HCT116 (cell line): ENCODE measurements at regions not wholly inside any gene's neighbourhood (a gene's known extent, or its start where the extent isn't known, plus 50 kb on each side); places are given as distances from the start of the nearest gene placed in this dataset.

Source experiments
- ATAC-seq: fragments of 200-7000 bp; cut with Tn5 transposase; 2 replicates; pipeline ENCODE4 v1.9.1; 2020; ENCODE audit warnings: mild to moderate bottlenecking, moderate library complexity
- BruUV-seq: library from RNA; stranded (reverse); fragments of 400-500 nt; replicated peaks from 2 replicates; lab custom pipeline; 2021; lab: Mats Ljungman, UMichigan
- CTCF ChIA-PET: fragments of 300-600 bp; sonication (Branson Sonifier 250); formaldehyde crosslinking; loops from one replicate; lab custom pipeline; 2021; ENCODE audit warnings: antibody characterized with exemption; lab: Charles Lee
- POLR2A ChIA-PET: fragments of 300-600, 350-600 bp; sonication (Branson Sonifier 250); formaldehyde crosslinking; loops from one replicate; lab custom pipeline; 2021; ENCODE audit warnings: antibody characterized with exemption; lab: Charles Lee
- RAD21 ChIA-PET, 2 experiments: fragments of 300-600 bp; sonication (Branson Sonifier 250); formaldehyde crosslinking; loops; one replicate each; lab custom pipeline; 2023; ENCODE audit warnings: low total read pairs in 2 of 2; ENCODE audit not compliant: uncharacterized antibody in 2 of 2, unreplicated experiment in 2 of 2, low non-redundant PET in 1 of 2; lab: Charles Lee
- DNase-seq: peaks from one replicate; pipeline ENCODE4 v3.0.0-alpha.2; 2010; ENCODE audit warnings: low read depth, low spot score
- H2AFZ ChIP-seq: fragments of 200-600 bp; shearing (Covaris generic), sonication (generic); 2 replicates; pipeline ENCODE4 v1.6.1; 2017; ENCODE audit warnings: low read depth, mixed run types, mixed read lengths, antibody characterized with exemption, low read length; ENCODE audit not compliant: poor library complexity, severe bottlenecking
- H3K27ac ChIP-seq: 2 replicates; pipeline ENCODE4 v1.5.1; 2012; ENCODE audit warnings: low read depth, low read length
- H3K27me3 ChIP-seq: fragments of 200-600 bp; sonication (generic); 2 replicates; pipeline ENCODE4 v1.6.1; 2016; ENCODE audit warnings: mixed run types, low read length, mixed read lengths; ENCODE audit not compliant: insufficient read depth
- H3K36me3 ChIP-seq, 2 experiments: fragments of 200-500 bp in 1 of 2; fragments of 200-600 bp in 1 of 2; sonication (Bioruptor generic) in 1 of 2; sonication (generic) in 1 of 2; 2 replicates each; pipeline versions ENCODE4 v1.5.1 to v1.6.1; 2014 to 2016; ENCODE audit warnings: low read length in 2 of 2, inconsistent platforms in 1 of 2, mixed read lengths in 1 of 2, mixed run types in 1 of 2; ENCODE audit not compliant: insufficient read depth in 2 of 2, control insufficient read depth in 1 of 2
- H3K4me1 ChIP-seq, 2 experiments: fragments of 200-600 bp in 1 of 2; sonication (generic) in 1 of 2; 2 replicates each; pipeline versions ENCODE4 v1.5.1 to v1.6.1; 2012 to 2017; ENCODE audit warnings: low read length in 2 of 2, inconsistent platforms in 1 of 2, mild to moderate bottlenecking in 1 of 2, mixed read lengths in 1 of 2, mixed run types in 1 of 2, moderate library complexity in 1 of 2; ENCODE audit not compliant: insufficient read depth in 2 of 2, control insufficient read depth in 1 of 2
- H3K4me2 ChIP-seq: fragments of 200-600 bp; sonication (generic); 2 replicates; pipeline ENCODE4 v1.6.1; 2017; ENCODE audit warnings: mixed run types, low read length, mixed read lengths
- H3K4me3 ChIP-seq, 2 experiments: fragments of 200-600 bp in 1 of 2; sonication (generic) in 1 of 2; replicated peaks in 1 of 2; 2 replicates each; pipeline ENCODE4 v1.5.1; 2011 to 2016; ENCODE audit warnings: low read length in 2 of 2, control low read depth in 1 of 2, low read depth in 1 of 2, mild to moderate bottlenecking in 1 of 2, mixed read lengths in 1 of 2, mixed run types in 1 of 2
- H3K79me2 ChIP-seq: fragments of 200-600 bp; sonication (generic); 2 replicates; pipeline ENCODE4 v1.6.1; 2017; ENCODE audit warnings: mild to moderate bottlenecking, mixed run types, low read length, moderate library complexity, mixed read lengths; ENCODE audit not compliant: insufficient read depth
- H3K9ac ChIP-seq: fragments of 200-600 bp; sonication (generic); 2 replicates; pipeline ENCODE4 v1.6.1; 2016; ENCODE audit warnings: low read length, mixed read lengths
- H3K9me2 ChIP-seq: fragments of 200-600 bp; sonication (generic), shearing (Covaris generic); 2 replicates; pipeline ENCODE4 v1.6.1; 2017; ENCODE audit warnings: mixed run types, mild to moderate bottlenecking, moderate library complexity; ENCODE audit not compliant: insufficient read depth
- H3K9me3 ChIP-seq, 2 experiments: fragments of 200-500 bp in 1 of 2; fragments of 200-600 bp in 1 of 2; sonication (Bioruptor generic) in 1 of 2; sonication (generic) in 1 of 2; 2 replicates each; pipeline ENCODE4 v1.6.1; 2014 to 2017; ENCODE audit warnings: low read length in 2 of 2, mixed read lengths in 2 of 2, inconsistent platforms in 1 of 2, low read depth in 1 of 2, mild to moderate bottlenecking in 1 of 2, mixed run types in 1 of 2, moderate library complexity in 1 of 2; ENCODE audit not compliant: control insufficient read depth in 1 of 2, insufficient read depth in 1 of 2
- H4K20me1 ChIP-seq: fragments of 200-600 bp; sonication (generic), shearing (Covaris generic); 2 replicates; pipeline ENCODE4 v1.6.1; 2017; ENCODE audit warnings: mixed run types, mild to moderate bottlenecking, moderate library complexity; ENCODE audit not compliant: insufficient read depth
- CBX3 ChIP-seq: IDR thresholded peaks from 2 replicates; pipeline ENCODE4 v1.6.1; 2012; ENCODE audit warnings: low read depth
- CEBPB ChIP-seq: IDR thresholded peaks from 2 replicates; pipeline ENCODE4 v1.6.1; 2012; ENCODE audit warnings: low read depth
- EGR1 ChIP-seq: IDR thresholded peaks from 2 replicates; pipeline ENCODE4 v1.6.1; 2012; ENCODE audit warnings: low read depth
- EZH2 ChIP-seq: fragments of 200-600 bp; sonication (generic); IDR thresholded peaks from 2 replicates; pipeline ENCODE4 v1.6.1; 2017; ENCODE audit warnings: antibody characterized with exemption, mixed run types
- EZH2phosphoT487 ChIP-seq: fragments of 200-600 bp; IDR thresholded peaks from 2 replicates; pipeline ENCODE4 v1.6.1; 2018; ENCODE audit warnings: antibody characterized with exemption, borderline replicate concordance
- JUND ChIP-seq: IDR thresholded peaks from 2 replicates; pipeline ENCODE4 v1.6.1; 2012
- POLR2A ChIP-seq: IDR thresholded peaks from 2 replicates; pipeline ENCODE4 v1.7.0; 2011; ENCODE audit warnings: borderline replicate concordance; ENCODE audit not compliant: insufficient read depth, insufficient read length; ENCODE audit errors: extremely low read depth
- POLR2AphosphoS5 ChIP-seq: IDR thresholded peaks from 2 replicates; pipeline ENCODE4 v1.6.1; 2011; ENCODE audit warnings: mild to moderate bottlenecking, low read depth, low read length, moderate library complexity
- SIN3A ChIP-seq: IDR thresholded peaks from 2 replicates; pipeline ENCODE4 v1.6.1; 2012; ENCODE audit warnings: low read depth
- TCF7L2 ChIP-seq: IDR thresholded peaks from 2 replicates; pipeline ENCODE4 v1.7.0; 2011; ENCODE audit warnings: borderline replicate concordance, inconsistent platforms; ENCODE audit not compliant: insufficient read depth, insufficient read length; ENCODE audit errors: extremely low read depth
- YY1 ChIP-seq: IDR thresholded peaks from 2 replicates; pipeline ENCODE4 v1.6.1; 2011; ENCODE audit warnings: low read length, low read depth, moderate library complexity, mild to moderate bottlenecking; ENCODE audit not compliant: insufficient replicate concordance; ENCODE audit errors: extremely low read depth
- ZNF274 ChIP-seq: fragments of 200-500 bp; sonication (Bioruptor generic); IDR thresholded peaks from 2 replicates; pipeline ENCODE4 v1.6.1; 2014; ENCODE audit warnings: mild to moderate bottlenecking, low read depth, low read length, inconsistent platforms
- intact Hi-C: fragments of 100-400 bp; cut with micrococcal nuclease; formaldehyde crosslinking; loops from 2 replicates; pipeline ENCODE4 v1.10.0; 2022
- TF ChIP-seq, protein P1 (sequence below): IDR thresholded peaks from 2 replicates; pipeline ENCODE4 v1.6.1; 2012
- TF ChIP-seq, protein P2 (sequence below): IDR thresholded peaks from 2 replicates; pipeline ENCODE4 v1.6.1; 2012; ENCODE audit warnings: low read depth
- TF ChIP-seq, protein P3 (sequence below): IDR thresholded peaks from 2 replicates; pipeline ENCODE4 v1.6.1; 2011; ENCODE audit warnings: mild to moderate bottlenecking, low read length, moderate library complexity; ENCODE audit not compliant: insufficient replicate concordance; ENCODE audit errors: extremely low read depth

GRCh38 chr2:144099340-144099739 is 420.6 kb downstream of the ZEB2 start:
- BruUV-seq, result no TSS peak
- Histone ChIP-seq H3K27ac (no peak overlapping the region), H3K9ac (no peak overlapping the region), H3K79me2 (no peaks in the 10 kb centered on the region), H3K4me1 (no peaks in the 10 kb centered on the region), H2AFZ (no peak overlapping the region), H4K20me1 (no peaks in the 10 kb centered on the region)
- DNase-seq (no peak), ATAC-seq (no peak)
- CTCF ChIA-PET, result no interaction called here
- TF ChIP-seq EGR1, result no peak
- TF ChIP-seq POLR2A, result no peak
- no peak for TF ChIP-seq JUND
- TF ChIP-seq CEBPB, result no peak
- no peak for TF ChIP-seq EZH2phosphoT487
- TF ChIP-seq, protein P1, sequence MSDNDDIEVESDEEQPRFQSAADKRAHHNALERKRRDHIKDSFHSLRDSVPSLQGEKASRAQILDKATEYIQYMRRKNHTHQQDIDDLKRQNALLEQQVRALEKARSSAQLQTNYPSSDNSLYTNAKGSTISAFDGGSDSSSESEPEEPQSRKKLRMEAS, result no peak
- TF ChIP-seq, protein P2, sequence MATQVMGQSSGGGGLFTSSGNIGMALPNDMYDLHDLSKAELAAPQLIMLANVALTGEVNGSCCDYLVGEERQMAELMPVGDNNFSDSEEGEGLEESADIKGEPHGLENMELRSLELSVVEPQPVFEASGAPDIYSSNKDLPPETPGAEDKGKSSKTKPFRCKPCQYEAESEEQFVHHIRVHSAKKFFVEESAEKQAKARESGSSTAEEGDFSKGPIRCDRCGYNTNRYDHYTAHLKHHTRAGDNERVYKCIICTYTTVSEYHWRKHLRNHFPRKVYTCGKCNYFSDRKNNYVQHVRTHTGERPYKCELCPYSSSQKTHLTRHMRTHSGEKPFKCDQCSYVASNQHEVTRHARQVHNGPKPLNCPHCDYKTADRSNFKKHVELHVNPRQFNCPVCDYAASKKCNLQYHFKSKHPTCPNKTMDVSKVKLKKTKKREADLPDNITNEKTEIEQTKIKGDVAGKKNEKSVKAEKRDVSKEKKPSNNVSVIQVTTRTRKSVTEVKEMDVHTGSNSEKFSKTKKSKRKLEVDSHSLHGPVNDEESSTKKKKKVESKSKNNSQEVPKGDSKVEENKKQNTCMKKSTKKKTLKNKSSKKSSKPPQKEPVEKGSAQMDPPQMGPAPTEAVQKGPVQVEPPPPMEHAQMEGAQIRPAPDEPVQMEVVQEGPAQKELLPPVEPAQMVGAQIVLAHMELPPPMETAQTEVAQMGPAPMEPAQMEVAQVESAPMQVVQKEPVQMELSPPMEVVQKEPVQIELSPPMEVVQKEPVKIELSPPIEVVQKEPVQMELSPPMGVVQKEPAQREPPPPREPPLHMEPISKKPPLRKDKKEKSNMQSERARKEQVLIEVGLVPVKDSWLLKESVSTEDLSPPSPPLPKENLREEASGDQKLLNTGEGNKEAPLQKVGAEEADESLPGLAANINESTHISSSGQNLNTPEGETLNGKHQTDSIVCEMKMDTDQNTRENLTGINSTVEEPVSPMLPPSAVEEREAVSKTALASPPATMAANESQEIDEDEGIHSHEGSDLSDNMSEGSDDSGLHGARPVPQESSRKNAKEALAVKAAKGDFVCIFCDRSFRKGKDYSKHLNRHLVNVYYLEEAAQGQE, result no peak
- TF ChIP-seq YY1, result no peak
- no peak for TF ChIP-seq TCF7L2
- TF ChIP-seq CBX3, result no peak
- TF ChIP-seq SIN3A, result no peak
- TF ChIP-seq POLR2AphosphoS5, result no peak
- TF ChIP-seq, protein P3, sequence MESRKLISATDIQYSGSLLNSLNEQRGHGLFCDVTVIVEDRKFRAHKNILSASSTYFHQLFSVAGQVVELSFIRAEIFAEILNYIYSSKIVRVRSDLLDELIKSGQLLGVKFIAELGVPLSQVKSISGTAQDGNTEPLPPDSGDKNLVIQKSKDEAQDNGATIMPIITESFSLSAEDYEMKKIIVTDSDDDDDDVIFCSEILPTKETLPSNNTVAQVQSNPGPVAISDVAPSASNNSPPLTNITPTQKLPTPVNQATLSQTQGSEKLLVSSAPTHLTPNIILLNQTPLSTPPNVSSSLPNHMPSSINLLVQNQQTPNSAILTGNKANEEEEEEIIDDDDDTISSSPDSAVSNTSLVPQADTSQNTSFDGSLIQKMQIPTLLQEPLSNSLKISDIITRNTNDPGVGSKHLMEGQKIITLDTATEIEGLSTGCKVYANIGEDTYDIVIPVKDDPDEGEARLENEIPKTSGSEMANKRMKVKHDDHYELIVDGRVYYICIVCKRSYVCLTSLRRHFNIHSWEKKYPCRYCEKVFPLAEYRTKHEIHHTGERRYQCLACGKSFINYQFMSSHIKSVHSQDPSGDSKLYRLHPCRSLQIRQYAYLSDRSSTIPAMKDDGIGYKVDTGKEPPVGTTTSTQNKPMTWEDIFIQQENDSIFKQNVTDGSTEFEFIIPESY, result no peak
- no peak for TF ChIP-seq ZNF274
- no peak for TF ChIP-seq EZH2
- TF ChIP-seq, all 23 proteins: peak for 0
- no peaks in the 10 kb centered on the region for H3K9me3 ChIP-seq
- intact Hi-C loops, result no loop called here
- H3K36me3 ChIP-seq, result no peaks in the 10 kb centered on the region
- H3K4me2 ChIP-seq, result no peak overlapping the region
- no peaks in the 10 kb centered on the region for H3K27me3 ChIP-seq
- no peaks in the 10 kb centered on the region for H3K9me2 ChIP-seq
- ChIA-PET RAD21 (no interaction called here), POLR2A (no interaction called here)
- H3K4me3 ChIP-seq, result no peak overlapping the region
